Erythroblast (primary cell): ENCODE measurements at regions not wholly inside any gene's neighbourhood (a gene's known extent, or its start where the extent isn't known, plus 50 kb on each side); places are given as distances from the start of the nearest gene placed in this dataset.

Source experiments
- GATA1 ChIP-seq: IDR thresholded peaks from 2 replicates; pipeline ENCODE4 v1.6.1; 2011; ENCODE audit warnings: low read depth, mild to moderate bottlenecking, control low read depth, low read length, moderate library complexity
- POLR2A ChIP-seq: IDR thresholded peaks from 2 replicates; pipeline ENCODE4 v1.6.1; 2011; ENCODE audit warnings: mild to moderate bottlenecking, low read length

DNA sequence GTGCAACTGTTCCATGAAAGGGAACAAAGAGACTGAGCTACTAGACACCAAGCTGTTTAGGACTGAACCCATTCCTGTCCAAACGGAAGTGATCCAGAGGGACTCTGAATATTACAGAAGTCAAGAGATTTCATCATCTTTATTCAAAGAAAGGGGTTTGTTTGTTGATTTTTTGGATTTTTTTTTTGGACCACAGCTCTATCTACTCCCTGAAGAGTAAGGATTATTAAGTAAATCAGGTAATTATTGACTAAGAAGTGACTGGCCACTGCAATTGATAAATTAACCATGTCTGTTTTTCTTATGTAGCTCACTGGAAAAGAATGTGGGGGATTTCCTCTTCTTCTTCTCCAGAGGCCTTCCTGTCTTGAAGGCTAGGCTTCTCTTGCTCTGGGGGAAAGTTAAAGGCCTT lies 146.6 kb upstream of the TPM1 start:
- no peak for TF ChIP-seq POLR2A
- no peak for TF ChIP-seq GATA1
